Tibial nerve (tissue), 4 donors: ENCODE measurements at regions not wholly inside any gene's neighbourhood (a gene's known extent, or its start where the extent isn't known, plus 50 kb on each side); places are given as distances from the start of the nearest gene placed in this dataset.
"Not testable (repeated sequence)": the region's sequence is repeated elsewhere in the genome, so short reads cannot be mapped to it uniquely, and the experiment has no call there.

ENCODE experiments used
- DNase-seq, 2 donors: peaks; one replicate each; pipeline ENCODE4 v3.0.0-alpha.2; 2019; ENCODE audit warnings: low spot score in 2 of 2
- H3K27ac ChIP-seq, 4 donors: fragments of 200-600 bp; sonication (generic) in 3 of 4; one replicate each; pipeline ENCODE4 v1.5.1; 2017 to 2019; ENCODE audit warnings: mild to moderate bottlenecking in 1 of 4
- H3K27me3 ChIP-seq, 2 donors: fragments of 200-600 bp; sonication (generic) in 1 of 2; one replicate each; pipeline versions ENCODE4 v1.5.1 to v1.6.0; 2017 to 2019
- H3K36me3 ChIP-seq, 3 donors: fragments of 200-600 bp; sonication (generic); one replicate each; pipeline ENCODE4 v1.5.1; 2018 to 2019
- H3K4me1 ChIP-seq, 4 donors: fragments of 200-600 bp; sonication (generic) in 3 of 4; one replicate each; pipeline ENCODE4 v1.5.1; 2017 to 2019
- H3K4me3 ChIP-seq, 4 donors: fragments of 200-600 bp; sonication (generic) in 3 of 4; one replicate each; pipeline ENCODE4 v1.5.1; 2017 to 2019; ENCODE audit warnings: mild to moderate bottlenecking in 1 of 4, moderate library complexity in 1 of 4
- H3K9me3 ChIP-seq, 4 donors: fragments of 200-600 bp; sonication (generic) in 3 of 4; one replicate each; pipeline ENCODE4 v1.5.1; 2017 to 2019
- CTCF ChIP-seq, 5 experiments: fragments of 200-600 bp in 3 of 5; fragments of 450-650 bp in 2 of 5; sonication (generic) in 3 of 5; IDR thresholded peaks; one replicate each; pipeline ENCODE4 v1.5.1; 2016 to 2019; ENCODE audit warnings: antibody characterized with exemption in 5 of 5, mild to moderate bottlenecking in 3 of 5, moderate library complexity in 2 of 5
- EP300 ChIP-seq, 2 donors: sonication (generic); formaldehyde crosslinking; IDR thresholded peaks; one replicate each; pipeline ENCODE4 v1.6.1; 2017; ENCODE audit warnings: antibody characterized with exemption in 2 of 2, mild to moderate bottlenecking in 1 of 2
- POLR2A ChIP-seq, 2 donors: fragments of 450-650 bp; IDR thresholded peaks; one replicate each; pipeline ENCODE4 v1.6.1; 2017; ENCODE audit warnings: antibody characterized with exemption in 2 of 2, mild to moderate bottlenecking in 2 of 2, moderate library complexity in 2 of 2
- WGBS, 2 donors: methylation state at CpG; one replicate each; pipeline ENCODE4 v1.1.5; 2018; 5-methylcytosine and 5-hydroxymethylcytosine counted together

GRCh38 chr3:187490366-187490765, 122.2 kb downstream of the RTP4 start:
- peaks cover 0 to 8% (median 0%) of the 10 kb centered on the region in 4 donors for H3K9me3 ChIP-seq
- no peaks in the 10 kb centered on the region for H3K4me1 ChIP-seq
- no peak for DNase-seq
- no peaks in the 10 kb centered on the region for H3K36me3 ChIP-seq
- no peak overlapping the region for H3K27ac ChIP-seq
- no peaks in the 10 kb centered on the region for H3K27me3 ChIP-seq
- no peak for TF ChIP-seq CTCF (IDR thresholded peaks at IDR 0.05)
- no peak for TF ChIP-seq EP300 (IDR thresholded peaks at IDR 0.05)
- TF ChIP-seq POLR2A (IDR thresholded peaks at IDR 0.05): no peak
- 48 to 56% methylated on average over 1 of the region's 1 CpG for WGBS, 2 donors
- no peak overlapping the region for H3K4me3 ChIP-seq

- Histone ChIP-seq H3K4me3 (no peak overlapping the region), H3K27me3 (no peaks in the 10 kb centered on the region), H3K4me1 (no peaks in the 10 kb centered on the region), H3K27ac (no peak overlapping the region), H3K9me3 (no peaks in the 10 kb centered on the region), H3K36me3 (no peaks in the 10 kb centered on the region)
- TF ChIP-seq EP300 (IDR thresholded peaks at IDR 0.05): no peak
- no peak for TF ChIP-seq POLR2A (IDR thresholded peaks at IDR 0.05)
- no peak for TF ChIP-seq CTCF (IDR thresholded peaks at IDR 0.05)
- no peak for DNase-seq
- WGBS, 2 donors: 75 to 77% methylated on average over 10 of the region's 10 CpGs
Measured at GRCh38 chr3:187484547-187485295, 116.5 kb downstream of the RTP4 start.

GRCh38 chr3:187481426-187481825, 113.2 kb downstream of the RTP4 start:
- Histone ChIP-seq H3K27me3 (no peaks in the 10 kb centered on the region), H3K36me3 (no peaks in the 10 kb centered on the region), H3K27ac (no peak overlapping the region), H3K9me3 (no peaks in the 10 kb centered on the region), H3K4me1 (no peaks in the 10 kb centered on the region), H3K4me3 (no peak overlapping the region)
- no peak for DNase-seq
- TF ChIP-seq CTCF (IDR thresholded peaks at IDR 0.05) (no peak), POLR2A (IDR thresholded peaks at IDR 0.05) (no peak), EP300 (IDR thresholded peaks at IDR 0.05) (no peak)
- 68 to 72% methylated on average over 3 of the region's 3 CpGs for WGBS, 2 donors

- peaks cover 0 to 24% (median 0%) of the 10 kb centered on the region in 4 donors for H3K9me3 ChIP-seq
- H3K4me3 ChIP-seq, H3K4me1 ChIP-seq, H3K36me3 ChIP-seq, H3K27ac ChIP-seq, DNase-seq, H3K27me3 ChIP-seq: not testable (repeated sequence)
Measured at GRCh38 chr3:187475613-187476012, 107.4 kb downstream of the RTP4 start.

GRCh38 chr3:187473778-187474406, 105.7 kb downstream of the RTP4 start:
- no peaks in the 10 kb centered on the region for H3K36me3 ChIP-seq
- no peak overlapping the region for H3K4me3 ChIP-seq
- no peaks in the 10 kb centered on the region for H3K27me3 ChIP-seq
- 89 to 93% methylated on average over 1 of the region's 1 CpG for WGBS, 2 donors
- peaks cover 0 to 24% (median 0%) of the 10 kb centered on the region in 4 donors for H3K9me3 ChIP-seq
- TF ChIP-seq EP300 (IDR thresholded peaks at IDR 0.05): no peak
- no peak for TF ChIP-seq CTCF (IDR thresholded peaks at IDR 0.05)
- no peak overlapping the region for H3K27ac ChIP-seq
- DNase-seq: no peak
- no peaks in the 10 kb centered on the region for H3K4me1 ChIP-seq

GRCh38 chr3:187466306-187466705, 98.1 kb downstream of the RTP4 start:
- not testable (repeated sequence) for H3K9me3 ChIP-seq, H3K4me3 ChIP-seq, H3K36me3 ChIP-seq, H3K4me1 ChIP-seq, H3K27me3 ChIP-seq, H3K27ac ChIP-seq, DNase-seq
- 58 to 61% methylated on average over 7 of the region's 7 CpGs for WGBS, 2 donors
